GM18873 (cell line): ENCODE measurements at regions not wholly inside any gene's neighbourhood (a gene's known extent, or its start where the extent isn't known, plus 50 kb on each side); places are given as distances from the start of the nearest gene placed in this dataset.
"Not testable (repeated sequence)": the region's sequence is repeated elsewhere in the genome, so short reads cannot be mapped to it uniquely, and the experiment has no call there.

ENCODE experiments used
- ATAC-seq: cut with Tn5 transposase; IDR thresholded peaks from one replicate; pipeline ENCODE4 v1.9.1; 2021; ENCODE audit warnings: mild to moderate bottlenecking, moderate library complexity, moderate number of reproducible peaks; ENCODE audit not compliant: unreplicated experiment, low FRiP score

DNA sequence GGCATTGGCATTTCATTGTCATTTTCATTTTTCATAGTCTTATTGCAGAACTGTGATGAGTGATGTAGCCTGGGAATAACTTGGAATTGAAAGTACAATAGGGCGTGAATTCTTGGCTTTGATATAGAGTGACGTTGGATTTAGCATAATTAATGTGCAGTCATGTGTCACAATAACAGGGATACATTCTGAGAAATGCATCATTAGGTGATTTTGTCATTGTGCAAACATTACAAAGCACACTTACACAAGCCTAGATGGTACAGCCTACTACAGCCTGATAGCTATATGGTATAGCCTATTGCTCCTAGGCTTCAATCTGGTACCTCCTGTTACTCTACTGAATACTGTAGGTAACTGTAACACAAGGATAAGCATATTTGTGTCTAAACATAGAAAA lies 300.8 kb downstream of the DTHD1 start:
- no peak for ATAC-seq

DNA sequence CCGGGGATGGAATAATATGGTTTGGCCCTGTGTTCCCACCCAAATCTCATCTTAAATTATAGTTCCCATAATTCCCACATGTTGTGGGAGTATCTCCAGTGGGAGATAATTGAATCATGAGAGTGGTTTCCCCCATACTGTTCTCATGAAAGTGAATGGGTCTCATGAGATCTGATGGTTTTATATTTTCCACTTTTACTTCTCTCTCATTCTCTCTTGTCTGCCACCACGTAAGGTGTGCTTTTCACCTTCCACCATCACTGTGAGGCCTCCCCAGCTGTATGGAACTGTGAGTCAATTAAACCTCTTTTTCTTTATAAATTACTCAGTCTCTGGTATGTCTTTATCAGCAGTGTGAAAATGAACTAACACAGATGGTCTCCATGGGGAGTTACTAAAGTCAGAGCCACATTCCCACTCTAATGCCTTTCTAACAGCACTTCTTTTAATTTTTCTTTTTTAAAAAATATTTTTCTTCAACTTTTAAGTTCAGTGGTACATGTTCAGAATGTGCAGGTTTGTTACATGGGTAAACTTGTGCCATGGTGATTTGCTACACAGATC lies 306.6 kb downstream of the DTHD1 start:
- no peak for ATAC-seq

DNA sequence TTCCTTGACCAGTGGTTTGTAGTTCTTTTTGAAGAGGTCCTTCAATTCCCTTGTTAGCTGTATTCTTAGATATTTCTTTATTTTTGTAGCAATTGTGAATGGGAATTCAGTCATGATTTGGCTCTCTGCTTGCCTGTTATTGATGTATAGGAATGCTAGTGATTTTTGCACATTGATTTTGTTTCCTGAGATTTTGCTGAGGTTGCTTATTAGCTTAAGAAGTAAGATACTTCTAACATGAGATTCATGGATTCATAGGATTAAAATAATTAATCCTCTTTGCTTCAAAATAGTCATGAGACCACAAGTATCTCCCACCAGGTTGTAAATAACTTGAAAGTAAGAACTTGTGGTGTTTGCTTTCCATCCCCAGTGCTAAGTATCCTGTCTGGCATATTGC lies 308.9 kb downstream of the DTHD1 start:
- ATAC-seq = no peak

DNA sequence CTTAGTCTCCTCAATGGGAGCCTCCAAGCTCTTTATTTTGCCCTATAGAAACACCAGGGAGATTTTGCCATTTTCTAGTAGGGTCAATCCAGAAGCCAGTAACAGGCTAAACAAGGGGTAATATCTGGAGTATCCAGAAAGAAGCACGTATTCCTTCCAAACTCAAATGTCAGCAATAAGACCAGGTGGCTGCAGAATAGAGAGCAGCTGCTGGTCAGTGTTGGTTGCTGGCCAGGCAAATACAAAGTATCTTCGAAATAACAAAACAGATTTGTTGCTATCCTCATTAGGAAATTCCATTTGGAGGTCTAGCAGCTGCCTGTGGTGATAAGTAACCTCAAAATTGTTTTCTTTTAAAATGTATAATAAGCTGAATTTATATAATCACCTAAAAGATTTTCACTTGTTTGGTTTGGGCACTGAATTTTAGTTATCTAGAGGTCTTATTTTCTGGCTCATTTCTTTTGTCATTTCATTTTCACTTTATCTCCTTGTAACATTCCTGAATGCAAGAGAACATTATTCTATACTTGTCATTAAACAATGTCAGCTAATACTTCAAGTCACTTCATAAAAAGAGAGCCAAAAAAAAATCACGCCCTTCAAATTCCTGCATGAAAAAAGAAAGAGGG lies 320.6 kb downstream of the DTHD1 start:
- no peak for ATAC-seq

DNA sequence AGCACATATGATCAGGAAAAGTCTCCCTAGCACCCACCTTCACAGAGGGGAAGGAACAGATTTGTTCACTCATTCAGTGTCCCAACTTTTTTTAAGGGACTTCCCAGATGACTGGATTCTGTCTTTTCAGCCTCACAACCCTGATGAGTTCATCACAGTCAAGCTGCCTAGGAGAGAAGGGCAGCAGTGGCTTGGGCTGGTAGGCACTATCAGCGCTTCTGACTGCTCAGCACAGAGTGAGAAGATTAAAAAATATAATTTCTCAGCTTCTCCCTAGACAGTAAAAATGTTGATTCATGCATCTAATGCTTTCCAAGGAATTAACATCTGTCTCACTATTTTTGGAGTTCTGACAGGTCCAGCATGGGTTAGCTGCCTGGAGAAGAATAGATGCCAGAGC lies 328.2 kb downstream of the DTHD1 start:
- peak; percentile 63 for ATAC-seq

DNA sequence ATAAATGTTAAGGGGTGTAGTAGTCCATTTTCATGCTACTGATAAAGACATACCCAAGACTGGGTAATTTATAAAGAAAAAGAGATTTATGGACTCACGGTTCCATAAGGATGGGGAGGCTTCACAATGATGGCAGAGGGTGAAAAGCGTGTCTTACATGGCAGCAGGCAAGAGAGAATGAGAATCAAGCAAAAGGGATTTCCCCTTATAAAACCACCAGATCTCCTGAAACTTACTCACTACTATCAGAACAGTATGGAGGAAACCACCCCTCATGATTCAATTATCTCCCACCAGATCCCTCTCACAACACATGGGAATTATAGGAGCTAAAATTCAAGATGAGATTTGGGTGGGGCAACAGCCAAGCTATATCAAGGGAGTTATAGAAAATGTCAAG lies 329.2 kb downstream of the DTHD1 start:
- ATAC-seq = no peak

DNA sequence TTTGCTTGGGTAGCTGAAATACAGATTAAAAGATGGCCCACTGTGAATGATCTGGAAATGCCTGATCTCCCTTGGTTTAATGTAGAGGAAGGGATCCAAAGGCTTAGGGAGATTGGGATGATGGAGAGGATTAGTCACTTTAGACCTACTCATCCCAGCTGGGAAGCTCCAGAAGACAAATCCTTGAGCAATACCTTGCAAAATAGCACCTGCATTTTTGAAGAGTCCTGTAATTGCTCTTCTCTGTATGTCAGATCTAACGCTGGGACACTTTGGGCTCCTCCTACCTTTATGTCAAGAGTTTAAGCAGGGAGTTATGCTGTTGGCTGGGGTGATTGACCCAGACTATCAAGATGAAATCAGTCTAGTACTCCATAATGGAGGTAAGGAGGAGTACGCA lies 331.7 kb downstream of the DTHD1 start:
- ATAC-seq = not testable (repeated sequence)

DNA sequence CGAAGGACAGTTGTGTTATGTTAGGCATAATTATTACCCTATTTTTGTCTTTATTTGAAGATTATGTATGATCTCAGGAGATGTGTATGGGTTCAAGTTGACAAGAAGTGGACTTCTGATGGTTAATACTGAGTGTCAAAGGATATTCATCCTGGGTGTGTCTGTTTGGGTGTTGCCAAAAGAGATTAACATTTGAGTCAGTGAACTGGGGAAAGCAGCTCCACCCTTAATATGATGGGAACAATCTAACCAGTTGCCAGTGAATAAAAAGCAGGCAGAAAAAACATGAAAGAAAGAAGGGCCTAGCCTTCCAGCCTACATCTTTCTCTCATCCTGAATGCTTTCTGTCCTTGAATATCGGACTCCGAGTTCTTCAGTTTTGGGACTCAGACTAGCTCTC lies 332.6 kb downstream of the DTHD1 start:
- ATAC-seq = no peak

DNA sequence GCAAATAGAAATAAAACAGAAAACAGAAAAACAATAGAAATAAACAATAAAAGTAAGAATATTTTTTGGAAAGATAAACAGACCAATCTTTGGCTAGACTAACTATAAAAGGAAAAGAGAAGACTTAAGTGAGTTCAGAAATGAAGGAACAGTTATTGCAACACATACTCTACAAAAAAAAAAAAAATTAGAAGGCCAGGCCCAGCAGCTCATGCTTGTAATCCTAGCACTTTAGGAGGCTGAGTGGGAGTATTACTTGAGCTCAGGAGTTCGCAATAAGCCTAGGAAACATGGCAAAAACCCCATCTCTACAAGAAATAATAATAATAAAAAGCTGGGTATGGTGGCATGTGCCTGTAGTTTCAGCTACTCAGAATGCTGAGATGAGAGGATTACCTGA lies 336.7 kb downstream of the DTHD1 start:
- ATAC-seq = no peak

DNA sequence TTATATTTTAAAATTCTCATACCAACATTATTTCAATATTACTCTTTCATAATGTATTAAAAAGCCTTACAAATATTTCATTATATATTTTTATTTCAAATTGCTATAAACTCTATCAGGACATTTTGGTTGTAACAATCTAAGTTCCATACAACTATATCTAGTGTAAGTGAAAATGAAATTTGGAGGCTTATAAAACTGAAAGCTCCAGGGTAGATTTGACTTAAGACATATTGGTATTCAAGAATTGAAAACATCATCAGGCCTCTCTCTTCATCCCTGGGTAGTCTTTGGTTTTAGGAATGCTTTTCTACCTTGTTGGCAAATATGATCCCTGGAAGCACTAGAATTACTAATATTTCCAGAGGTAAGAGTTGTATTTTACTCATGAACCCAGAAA lies 342.6 kb downstream of the DTHD1 start:
- no peak for ATAC-seq

DNA sequence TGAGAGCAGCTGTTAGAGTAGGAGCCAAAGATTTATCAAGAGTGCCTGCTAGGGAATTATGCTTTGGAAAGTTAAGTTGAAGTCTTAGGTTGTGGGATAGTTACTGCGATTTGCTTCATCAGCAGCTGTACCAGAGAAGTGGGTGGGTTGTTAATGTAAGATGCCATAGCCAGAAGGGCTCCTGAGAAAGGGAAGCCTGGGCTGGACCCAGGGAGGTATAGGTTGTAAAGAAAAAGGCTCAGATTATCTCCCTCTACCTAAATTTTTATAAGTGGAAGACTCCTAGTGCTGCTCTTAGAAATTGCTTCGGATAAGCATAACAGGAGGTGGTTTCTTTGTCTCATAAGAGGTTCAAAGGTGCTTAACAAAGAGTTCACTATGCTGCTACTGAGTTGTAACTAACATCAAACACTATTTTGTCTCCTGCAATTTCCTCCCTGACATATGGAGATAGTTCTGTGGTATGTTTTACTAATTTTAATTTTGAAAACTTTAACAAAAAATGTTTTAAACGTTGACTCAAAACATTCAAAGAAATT lies 356.9 kb downstream of the DTHD1 start:
- ATAC-seq = no peak

DNA sequence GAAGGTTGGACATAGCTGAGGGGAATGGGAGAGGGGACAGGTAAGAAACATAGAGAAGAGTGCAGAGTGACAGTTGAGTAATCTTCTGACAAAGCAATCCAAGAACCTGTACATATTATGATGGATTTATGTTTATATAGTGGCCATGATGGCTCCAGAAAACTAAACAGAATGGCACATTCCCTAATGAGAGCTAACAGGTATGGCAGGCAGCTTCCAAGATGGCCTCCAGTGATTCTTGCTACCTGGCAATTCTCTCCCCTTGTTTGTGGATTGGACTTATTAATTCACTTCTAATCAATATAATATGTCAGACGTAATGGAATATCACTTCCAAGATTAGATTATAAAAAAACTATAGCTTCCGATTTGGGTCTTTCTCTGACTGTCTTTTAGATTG lies 359.5 kb downstream of the DTHD1 start:
- no peak for ATAC-seq

DNA sequence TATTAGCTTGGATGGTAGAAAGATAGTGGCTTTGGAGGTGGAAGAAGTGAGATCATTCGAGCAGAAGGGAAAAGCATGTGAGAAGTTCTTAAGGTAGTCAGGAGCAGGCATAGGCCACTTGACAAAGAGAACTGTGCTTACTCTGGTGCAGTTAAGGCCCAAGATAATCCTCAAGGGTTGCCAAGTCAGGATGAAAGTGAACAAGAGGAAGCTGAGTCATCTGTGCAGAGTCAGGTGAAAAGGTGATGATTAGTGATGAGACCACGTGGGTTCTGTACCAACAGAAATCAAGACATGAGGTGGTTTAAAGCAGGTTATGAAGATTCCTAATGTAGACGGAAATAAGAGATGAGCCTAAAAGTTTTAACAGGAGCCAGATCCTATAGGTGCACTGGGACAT lies 369.8 kb downstream of the DTHD1 start:
- peak; percentile 99 for ATAC-seq

DNA sequence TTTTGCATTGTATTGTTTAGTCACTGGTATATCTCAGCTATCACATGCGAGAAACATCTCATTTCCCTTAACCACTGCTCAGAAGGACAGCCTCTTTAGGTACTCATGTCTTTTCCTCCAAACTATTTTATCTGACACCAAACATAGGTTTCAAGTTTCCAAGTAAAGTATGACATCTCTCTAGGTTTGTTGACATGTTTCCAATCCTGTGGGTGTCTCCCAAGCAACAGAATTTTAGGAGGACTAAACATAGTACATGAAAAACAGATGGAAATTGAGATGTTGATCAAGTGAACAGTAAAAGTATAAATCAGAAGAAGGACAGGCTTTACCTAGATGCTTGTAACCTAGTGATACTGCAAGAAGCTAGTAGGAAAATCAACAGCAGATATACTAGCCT lies 371.4 kb downstream of the DTHD1 start:
- ATAC-seq = no peak

DNA sequence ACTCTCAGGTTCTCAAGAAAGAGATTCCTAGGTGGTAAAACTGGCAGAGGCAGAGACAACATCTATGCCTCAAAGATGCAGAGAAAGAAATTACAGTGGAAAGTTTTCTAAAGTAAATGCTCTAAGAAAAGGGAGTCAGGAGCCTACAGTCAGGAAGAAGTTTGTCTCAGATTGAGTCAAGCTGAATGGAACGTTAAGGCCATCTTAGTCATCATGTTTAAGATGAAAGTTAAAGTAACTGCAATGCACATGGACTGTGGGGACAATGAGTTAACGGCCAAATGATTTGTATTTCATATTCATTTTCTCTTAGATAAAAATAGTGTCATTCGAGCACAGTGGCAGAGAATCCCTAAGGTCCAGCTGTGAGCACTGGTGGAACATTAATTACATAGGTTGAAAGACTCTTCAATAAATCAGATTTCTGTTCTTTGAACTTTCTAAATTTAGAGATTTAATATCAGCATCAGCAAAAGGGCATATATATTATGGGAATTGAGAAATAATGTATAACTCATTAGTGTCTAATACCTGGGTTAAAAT lies 384.6 kb downstream of the DTHD1 start:
- ATAC-seq = no peak

DNA sequence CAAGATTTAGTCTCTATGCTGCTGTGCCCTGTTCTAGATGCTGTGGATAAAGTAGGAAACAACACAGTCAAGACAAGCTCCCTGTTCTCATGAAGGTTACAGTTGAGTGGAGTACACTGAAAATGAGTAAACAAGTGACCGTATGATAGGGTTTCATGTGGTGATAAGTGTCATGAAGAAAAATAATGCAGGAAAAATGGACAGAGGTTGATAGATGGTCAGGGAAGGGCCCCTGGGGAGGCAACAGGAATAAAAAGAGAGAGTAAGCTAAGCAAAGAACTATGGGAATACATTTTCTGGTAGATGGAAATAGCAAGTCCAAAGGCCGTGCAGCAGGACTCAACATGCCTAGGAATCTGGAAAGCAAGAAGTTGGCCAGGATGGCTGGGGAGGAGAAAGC lies 394.0 kb downstream of the DTHD1 start:
- ATAC-seq = no peak

DNA sequence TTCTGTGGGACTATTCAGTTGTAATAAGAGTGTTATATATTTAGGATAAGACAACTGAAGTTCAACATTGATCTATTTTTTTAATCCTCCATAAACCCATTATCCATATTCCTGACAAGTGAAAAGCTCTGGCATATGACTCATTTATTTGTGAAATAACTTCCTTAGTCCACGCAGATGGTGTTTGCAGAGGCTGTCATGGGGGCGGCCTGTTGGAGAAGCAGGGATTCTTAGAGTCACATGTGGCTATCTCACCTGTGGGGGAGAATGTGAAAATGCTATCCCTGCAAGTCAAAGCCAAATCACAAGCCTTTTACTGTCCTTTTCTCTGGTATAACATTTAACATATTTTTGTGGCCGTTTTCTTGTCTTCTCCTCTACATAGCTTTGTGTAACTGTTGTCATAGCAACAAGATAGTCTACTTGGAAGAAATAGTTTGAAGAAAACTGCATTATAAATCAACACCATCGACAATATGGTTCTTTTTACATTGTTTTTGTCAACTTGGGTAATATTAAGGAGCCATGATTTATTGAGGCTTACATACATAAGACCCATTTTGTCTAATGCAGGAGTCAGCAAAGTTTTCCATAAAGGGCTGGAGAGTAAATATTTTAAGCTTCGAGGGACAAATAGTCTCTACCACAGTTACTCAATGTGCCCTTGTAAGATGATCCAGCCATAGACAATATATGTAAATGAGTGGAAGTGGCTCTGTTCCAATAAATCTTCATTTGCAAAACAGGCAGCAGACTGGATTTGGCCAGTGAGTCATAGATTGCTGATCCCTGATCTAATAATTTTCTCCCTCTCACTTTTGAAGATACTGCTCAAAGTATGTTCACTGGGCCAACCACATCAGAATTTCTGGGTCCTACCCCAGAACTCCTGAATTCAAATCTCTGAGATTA lies 395.0 kb downstream of the DTHD1 start:
- no peak for ATAC-seq

DNA sequence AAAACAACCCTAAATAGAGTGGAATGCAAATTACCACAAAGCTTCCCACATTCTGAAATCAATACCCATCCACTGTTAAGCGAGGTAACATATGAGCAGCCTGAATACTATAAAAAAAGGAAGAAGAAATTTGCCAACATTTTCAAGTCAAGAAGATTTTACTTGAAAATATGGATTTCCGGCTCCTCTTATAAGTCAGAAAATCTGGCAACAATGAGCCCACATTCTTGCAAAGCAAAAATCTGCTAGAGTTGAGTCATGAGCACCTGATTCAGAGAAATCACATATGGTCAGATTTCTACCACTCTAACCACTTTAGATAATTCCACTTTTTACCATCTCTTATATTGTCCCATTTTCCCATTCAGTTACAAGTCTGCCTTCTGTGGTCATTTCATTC lies 395.7 kb downstream of the DTHD1 start:
- ATAC-seq = no peak

DNA sequence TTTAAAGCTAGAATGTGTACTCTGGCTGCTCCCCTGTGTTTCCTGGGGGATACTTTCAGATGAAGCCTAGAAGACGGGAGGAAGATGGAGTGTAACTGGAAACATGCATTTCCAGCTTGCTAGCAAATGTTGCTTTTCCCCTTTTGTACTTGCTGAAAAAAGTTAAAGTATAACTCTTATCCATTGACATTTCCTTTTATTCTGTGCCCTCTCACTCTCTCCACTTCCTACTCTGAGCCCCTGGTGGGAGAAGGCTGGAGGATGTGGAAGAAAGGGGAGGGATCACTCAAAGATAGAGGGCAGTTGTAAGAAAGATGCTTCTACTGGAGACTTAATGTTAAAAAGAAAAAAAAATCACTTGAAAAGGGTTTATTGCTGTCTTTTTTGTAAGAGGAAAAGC lies 396.5 kb downstream of the DTHD1 start:
- ATAC-seq = no peak

DNA sequence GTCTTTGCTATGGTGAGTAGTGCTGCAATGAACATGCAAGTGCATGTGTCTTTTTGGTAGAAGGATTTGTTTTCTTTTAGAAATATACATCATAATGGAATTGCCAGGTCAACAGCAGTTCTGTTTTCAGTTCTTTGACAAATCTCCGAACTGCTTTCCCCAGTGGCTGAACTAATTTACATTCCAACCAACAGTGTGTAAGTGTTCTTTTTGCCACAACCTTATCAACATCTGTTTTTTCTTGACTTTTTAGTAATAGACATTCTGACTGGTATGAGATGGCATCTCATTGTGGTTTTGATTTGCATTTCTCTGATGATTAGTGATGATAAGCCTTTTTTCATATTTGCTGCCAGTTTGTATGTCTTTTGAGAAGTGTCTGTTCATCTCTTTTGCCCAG lies 406.3 kb downstream of the DTHD1 start:
- ATAC-seq = no peak

DNA sequence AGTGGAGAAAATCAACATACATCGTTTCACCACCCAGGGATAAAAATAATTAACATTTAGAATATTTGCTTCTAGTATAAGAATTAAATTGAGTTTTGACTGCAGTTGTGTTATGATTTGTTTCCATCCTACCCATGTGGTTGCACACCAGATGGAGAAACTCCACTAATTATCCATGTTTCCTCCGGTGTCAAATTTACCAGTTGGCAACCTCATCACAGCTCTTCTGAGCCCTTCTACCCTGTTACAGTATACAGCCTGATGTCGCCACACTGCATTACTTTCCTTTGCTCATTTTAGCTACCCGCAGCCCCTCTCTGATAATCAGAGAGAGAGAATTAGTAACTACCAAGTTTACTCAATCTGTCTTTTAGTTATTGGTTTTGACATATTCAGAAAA lies 411.2 kb downstream of the DTHD1 start:
- no peak for ATAC-seq
